HG03066 (cell line): ENCODE measurements at regions not wholly inside any gene's neighbourhood (a gene's known extent, or its start where the extent isn't known, plus 50 kb on each side); places are given as distances from the start of the nearest gene placed in this dataset.
"Not testable (repeated sequence)": the region's sequence is repeated elsewhere in the genome, so short reads cannot be mapped to it uniquely, and the experiment has no call there.

Experiments used
- ATAC-seq: cut with Tn5 transposase; IDR thresholded peaks from one replicate; pipeline ENCODE4 v1.9.1; 2021; ENCODE audit warnings: low read depth; ENCODE audit not compliant: unreplicated experiment

- no peak for ATAC-seq
Measured at GRCh38 chr4:148893095-148893494, 450.9 kb upstream of the NR3C2 start.

- ATAC-seq: no peak
Measured at GRCh38 chr4:148883891-148884290, 441.7 kb upstream of the NR3C2 start.

GRCh38 chr4:148883435-148883834, 441.2 kb upstream of the NR3C2 start:
- ATAC-seq: no peak

DNA sequence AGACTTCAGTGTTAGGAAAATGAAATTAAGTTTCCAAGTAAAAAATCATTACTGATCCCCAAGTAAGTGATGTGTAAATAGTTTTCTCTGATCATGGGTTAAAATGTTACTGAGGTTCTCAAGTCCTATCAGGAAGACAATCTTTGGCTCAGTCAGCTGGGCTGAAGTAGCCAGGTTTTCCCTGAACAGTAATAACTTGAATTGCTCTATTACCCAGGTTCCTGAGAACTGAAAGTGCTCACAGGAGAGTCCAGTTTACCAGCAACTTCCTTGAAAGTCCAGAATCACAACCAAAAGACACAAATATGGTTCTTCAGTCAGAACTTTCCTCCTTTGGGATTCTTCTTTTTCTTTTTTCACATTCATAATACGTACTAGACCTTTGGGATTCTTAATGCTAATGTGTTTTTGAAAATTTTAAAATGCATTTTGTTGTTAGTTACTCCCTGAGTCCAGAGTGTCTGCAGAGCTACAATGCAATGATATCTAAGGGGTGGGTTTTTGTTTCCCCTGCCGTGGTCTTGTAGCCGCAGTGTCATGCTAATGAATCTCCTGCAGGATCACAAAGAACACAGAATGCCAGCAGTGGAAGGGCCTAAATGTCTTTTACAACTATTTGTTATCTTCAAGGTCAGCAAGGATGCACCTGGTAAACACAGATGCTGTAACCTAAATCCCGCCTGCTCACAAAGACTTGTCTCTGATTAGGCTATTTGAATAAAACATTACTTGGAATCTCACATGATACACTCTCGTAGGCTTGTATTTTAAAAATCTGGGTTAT, 439.8 kb upstream of the NR3C2 start:
- ATAC-seq: no peak

- no peak for ATAC-seq
Measured at GRCh38 chr4:148874331-148874730, 432.1 kb upstream of the NR3C2 start.

DNA sequence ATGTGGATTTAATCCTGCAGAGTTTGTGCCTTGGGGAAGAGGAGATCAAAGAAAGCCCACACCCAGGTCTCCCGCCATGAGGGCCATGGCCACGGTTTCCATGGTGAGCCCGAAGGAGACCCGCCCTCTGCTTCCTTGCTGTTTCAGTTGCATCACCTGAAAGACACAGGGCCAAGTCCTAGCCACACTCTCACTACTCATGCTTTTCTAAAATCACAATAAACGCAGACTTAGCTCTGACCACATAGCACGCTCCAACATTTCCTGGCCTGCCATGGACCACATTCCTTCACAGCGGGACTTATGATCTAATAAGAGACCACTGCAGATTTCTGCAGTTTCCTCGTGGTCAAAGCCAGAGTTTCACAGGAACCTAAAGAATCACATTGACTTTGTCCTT, 426.0 kb upstream of the NR3C2 start:
- no peak for ATAC-seq

GRCh38 chr4:148866666-148867065, 424.5 kb upstream of the NR3C2 start:
- no peak for ATAC-seq

GRCh38 chr4:148857973-148858534, 415.8 kb upstream of the NR3C2 start:
- ATAC-seq: no peak

DNA sequence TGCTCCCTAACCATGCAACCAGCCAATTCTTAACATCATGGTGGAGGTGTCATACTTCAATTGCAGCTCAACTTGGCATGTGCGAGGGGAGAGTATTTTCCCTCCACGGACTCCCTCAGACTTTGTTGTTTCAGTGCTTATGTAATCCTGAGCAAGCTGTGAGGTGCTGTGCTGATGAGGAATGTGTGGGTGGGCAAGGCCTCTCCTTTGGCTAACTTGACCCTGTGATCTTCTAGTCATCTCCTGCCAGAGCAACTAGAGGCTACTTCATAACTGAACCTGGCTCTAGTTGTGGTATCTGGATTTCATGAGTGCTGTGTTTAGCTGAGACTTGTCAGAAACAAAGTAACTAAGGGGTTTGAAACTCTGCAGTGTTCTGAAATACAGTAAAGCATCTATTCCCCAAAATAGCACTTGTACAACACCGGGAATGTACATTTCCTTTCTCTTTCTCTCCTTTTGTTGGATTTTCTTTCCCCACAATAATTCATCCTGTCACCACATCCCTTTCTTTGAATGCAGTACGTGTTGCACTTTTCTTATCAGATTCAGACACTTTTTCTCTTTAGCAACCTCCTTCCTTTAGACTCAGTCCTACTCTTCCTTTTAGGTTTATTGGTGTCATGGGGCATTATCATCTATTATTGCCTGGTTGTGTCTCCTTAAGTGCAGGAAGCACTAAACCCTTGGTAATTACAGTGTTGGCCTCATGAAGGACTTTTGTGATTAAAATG, 415.2 kb upstream of the NR3C2 start:
- no peak for ATAC-seq

- ATAC-seq: no peak
Measured at GRCh38 chr4:148854203-148854602, 412.0 kb upstream of the NR3C2 start.

DNA sequence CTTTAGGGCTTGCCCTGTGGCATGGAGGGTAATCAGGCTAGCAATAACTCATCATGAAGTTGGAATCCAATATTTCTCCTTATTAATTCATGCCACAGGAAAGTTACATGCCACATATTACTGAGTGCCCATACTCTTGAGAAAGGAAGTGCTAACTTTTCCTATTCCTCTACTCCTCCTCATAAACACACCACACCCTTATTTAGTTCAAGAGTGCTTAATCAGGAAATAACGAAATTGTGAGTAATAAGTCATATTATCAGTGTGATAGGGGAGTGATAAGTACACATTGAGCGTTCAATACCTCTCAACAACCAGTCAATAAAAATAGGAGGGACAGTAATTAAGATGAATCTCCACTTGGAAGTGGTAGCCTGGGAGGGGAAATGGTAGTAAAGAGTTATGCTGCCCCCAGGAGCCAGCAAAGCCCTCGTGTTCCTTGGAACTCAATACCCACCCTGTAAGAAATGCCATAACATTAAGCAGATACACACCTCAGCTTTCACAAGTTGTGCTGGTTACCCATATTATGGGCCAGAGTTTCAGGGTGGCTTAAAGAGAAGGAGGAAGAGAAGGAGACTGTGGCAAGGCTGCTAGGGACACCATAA, 410.0 kb upstream of the NR3C2 start:
- ATAC-seq: no peak

GRCh38 chr4:148850257-148850995, 408.2 kb upstream of the NR3C2 start:
- ATAC-seq: no peak

- ATAC-seq: no peak
Measured at GRCh38 chr4:148849581-148849980, 407.4 kb upstream of the NR3C2 start.

DNA sequence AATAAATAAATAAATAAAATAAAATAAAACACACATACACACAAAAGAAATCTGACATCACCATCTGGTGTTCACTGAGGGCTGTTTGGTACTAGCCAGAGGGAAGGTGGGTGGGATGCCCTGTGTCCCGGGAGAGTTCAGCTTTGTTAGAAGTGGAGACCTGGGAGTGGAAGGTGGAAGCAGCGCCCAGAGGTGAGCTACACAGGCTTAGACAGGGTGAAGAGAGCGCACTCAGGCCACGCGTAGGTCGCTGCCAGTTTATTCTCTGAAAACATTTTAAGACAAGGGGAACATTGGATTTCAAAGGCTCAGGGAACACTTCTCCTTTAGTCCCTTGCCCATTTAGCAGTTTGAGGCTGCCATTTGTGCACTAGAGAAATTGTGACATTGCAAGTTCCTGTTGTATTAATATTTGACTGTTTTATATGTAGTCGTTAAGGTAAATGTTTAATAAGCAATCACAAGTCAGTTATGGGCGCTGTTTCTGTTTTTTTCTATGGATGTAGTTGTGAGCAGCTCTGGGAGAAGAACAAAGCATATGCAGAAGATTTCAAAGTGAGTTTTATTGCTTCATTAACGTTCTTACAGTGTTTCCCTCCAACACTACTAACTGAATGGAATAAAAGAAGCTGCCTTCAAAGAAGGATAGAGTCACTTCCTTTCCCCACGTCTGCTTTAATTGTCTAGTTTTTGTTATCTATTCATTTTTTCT, 405.5 kb upstream of the NR3C2 start:
- no peak for ATAC-seq

DNA sequence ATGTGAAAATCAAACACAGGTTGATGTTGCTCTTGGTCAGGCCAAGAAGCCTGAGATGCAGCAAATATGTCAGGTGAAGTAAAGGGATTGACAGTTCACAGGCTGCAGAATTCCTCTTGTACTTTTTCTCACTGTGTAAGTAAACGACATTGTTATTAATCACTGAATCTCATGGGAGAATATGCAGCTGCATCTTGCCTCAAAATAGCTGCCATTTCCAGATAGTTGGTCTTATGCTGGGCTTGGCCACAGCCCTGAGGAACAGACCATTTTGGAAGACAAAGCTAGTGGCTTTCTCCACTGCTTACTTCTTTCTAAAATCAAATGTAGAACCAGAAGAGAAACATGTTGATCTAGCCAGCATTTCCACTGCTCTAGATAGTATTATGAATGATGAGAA, 403.4 kb upstream of the NR3C2 start:
- ATAC-seq: no peak

DNA sequence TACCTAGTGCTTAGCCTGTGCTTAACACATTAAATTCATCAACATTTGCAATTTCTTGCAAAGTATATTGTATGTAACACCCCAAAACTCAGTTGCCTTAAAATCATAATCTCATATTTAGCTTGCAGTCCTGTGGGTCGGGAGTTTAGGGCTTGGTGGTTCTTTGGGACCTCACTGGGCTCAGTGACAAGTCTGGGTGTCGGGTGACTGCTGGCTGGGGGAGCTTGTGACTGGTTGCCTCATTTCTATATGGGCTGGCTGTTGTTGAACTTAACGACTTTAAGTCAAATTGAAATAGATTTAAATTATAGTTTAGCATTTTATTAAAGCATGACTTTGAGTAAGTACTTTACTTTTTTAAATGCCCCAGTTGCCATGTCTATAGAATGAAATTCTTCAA, 401.4 kb upstream of the NR3C2 start:
- ATAC-seq: no peak

- ATAC-seq: no peak
Measured at GRCh38 chr4:148842843-148843242, 400.6 kb upstream of the NR3C2 start.

GRCh38 chr4:148837571-148837970, 395.4 kb upstream of the NR3C2 start:
- not testable (repeated sequence) for ATAC-seq

DNA sequence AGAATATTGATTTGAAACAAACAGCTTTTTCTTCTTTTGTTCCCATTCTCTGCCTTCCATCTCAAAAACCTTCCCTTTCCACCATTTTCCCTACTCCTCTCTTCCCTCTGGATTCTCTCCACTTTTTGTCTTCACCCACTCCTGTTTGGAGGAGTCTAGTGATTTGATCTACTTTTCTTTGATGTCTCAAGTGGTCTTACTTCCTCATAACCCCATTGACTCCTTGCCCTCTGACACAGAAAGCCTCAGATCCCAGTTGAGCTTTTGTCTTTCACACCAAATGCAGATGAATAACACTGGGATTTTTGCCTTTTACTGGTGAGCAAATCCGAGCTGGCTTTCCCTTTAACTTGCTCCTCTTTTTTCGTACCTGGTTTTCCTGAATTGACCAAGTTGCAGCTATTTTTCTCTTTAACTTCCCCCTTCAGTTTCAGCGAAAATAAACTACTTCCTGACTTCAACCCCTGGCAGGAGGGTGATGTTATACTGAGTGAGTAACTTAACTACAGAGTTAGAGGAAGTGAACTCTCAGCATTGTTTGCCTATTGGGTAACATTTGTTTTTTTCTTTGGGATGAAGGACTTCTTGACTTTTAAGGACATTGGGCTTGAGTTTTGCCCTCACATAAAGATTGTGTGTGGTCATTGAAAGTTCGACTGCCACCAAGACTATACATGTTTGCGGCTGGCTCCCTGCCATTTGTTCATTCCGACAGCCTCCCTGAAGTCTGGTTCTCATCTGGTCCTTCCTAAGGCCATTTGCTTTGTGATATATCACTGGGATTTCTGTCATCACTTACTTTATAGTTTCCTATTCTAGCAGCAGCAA, 392.8 kb upstream of the NR3C2 start:
- peak; percentile 69 for ATAC-seq
